ENCODE measurements at regions not wholly inside any gene's neighbourhood (a gene's known extent, or its start where the extent isn't known, plus 50 kb on each side); places are given as distances from the start of the nearest gene placed in this dataset.

- TF ChIP-seq EP300 (IDR thresholded peaks at IDR 0.05; ENCODE audit: borderline replicate concordance) (no peak), ZBTB7A (IDR thresholded peaks at IDR 0.05; ENCODE audit: low read depth) (no peak), TEAD4 (IDR thresholded peaks at IDR 0.05) (no peak)
These were observed 132.0 kb upstream of the NAV2 start for GRCh38 chr11:19580646-19581045.

All from Ishikawa (cell line).